ENCODE measurements at regions not wholly inside any gene's neighbourhood (a gene's known extent, or its start where the extent isn't known, plus 50 kb on each side); places are given as distances from the start of the nearest gene placed in this dataset.

DNA sequence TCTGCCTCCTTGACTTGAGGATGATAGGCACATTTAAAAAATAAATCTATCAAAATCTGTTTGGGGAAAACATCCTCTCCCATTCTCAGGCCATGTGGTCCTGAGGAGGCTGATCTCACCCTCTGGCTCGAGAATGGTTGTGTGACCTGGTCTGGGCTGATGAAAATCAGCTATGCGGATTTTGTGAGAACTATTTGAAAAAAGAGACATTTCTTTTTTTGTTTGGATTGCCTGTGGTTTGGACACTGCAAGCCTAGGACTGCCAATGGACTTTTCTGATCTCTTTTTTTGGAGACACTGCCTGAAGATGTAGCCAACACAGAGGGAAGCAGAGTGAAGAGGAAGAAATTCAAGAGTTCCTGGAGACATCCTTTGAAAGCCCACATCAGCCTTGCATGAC, 145.9 kb downstream of the HS3ST3B1 start:
- no peak overlapping the region for H3K4me3 ChIP-seq (ENCODE audit: low read depth, low read length)
- TF ChIP-seq, protein P1, sequence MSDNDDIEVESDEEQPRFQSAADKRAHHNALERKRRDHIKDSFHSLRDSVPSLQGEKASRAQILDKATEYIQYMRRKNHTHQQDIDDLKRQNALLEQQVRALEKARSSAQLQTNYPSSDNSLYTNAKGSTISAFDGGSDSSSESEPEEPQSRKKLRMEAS (IDR thresholded peaks at IDR 0.05; ENCODE audit: low read depth, low read length), result no peak
- TF ChIP-seq MYC (IDR thresholded peaks at IDR 0.05; ENCODE audit: low read depth, low read length) (no peak), POLR2A (IDR thresholded peaks at IDR 0.05; ENCODE audit: extremely low read depth, insufficient read length) (no peak)
- TF ChIP-seq, protein P2, sequence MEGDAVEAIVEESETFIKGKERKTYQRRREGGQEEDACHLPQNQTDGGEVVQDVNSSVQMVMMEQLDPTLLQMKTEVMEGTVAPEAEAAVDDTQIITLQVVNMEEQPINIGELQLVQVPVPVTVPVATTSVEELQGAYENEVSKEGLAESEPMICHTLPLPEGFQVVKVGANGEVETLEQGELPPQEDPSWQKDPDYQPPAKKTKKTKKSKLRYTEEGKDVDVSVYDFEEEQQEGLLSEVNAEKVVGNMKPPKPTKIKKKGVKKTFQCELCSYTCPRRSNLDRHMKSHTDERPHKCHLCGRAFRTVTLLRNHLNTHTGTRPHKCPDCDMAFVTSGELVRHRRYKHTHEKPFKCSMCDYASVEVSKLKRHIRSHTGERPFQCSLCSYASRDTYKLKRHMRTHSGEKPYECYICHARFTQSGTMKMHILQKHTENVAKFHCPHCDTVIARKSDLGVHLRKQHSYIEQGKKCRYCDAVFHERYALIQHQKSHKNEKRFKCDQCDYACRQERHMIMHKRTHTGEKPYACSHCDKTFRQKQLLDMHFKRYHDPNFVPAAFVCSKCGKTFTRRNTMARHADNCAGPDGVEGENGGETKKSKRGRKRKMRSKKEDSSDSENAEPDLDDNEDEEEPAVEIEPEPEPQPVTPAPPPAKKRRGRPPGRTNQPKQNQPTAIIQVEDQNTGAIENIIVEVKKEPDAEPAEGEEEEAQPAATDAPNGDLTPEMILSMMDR (IDR thresholded peaks at IDR 0.05; ENCODE audit: low read depth, low read length), result no peak
- DNase-seq (ENCODE audit: low read depth), result no peak

DNA sequence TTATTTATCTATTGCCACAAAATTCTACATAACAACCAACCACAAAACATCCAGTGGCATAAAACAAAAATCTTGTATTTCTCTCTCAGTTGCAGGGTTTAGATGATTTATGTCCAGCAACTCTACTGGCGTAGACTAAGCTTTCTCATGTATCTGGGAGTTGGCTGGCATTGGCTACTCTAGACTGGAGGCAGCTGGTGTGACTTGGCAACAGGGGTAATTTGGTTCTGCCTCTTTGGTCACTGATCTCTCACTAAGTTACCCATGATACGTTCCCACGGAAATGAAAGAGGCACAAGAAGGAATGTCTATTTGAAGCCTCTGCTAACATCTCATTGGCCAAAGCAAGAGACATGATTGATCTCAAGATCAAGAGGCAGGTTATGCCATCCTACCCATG, 144.0 kb downstream of the HS3ST3B1 start:
- no peak for DNase-seq (ENCODE audit: low read depth)
- no peak for TF ChIP-seq MYC (IDR thresholded peaks at IDR 0.05; ENCODE audit: low read depth, low read length)
- TF ChIP-seq, protein P2 (IDR thresholded peaks at IDR 0.05; ENCODE audit: low read depth, low read length), result no peak
- TF ChIP-seq, protein P1 (IDR thresholded peaks at IDR 0.05; ENCODE audit: low read depth, low read length), result no peak
- no peak for TF ChIP-seq POLR2A (IDR thresholded peaks at IDR 0.05; ENCODE audit: extremely low read depth, insufficient read length)
- H3K4me3 ChIP-seq (ENCODE audit: low read depth, low read length), result no peak overlapping the region

DNA sequence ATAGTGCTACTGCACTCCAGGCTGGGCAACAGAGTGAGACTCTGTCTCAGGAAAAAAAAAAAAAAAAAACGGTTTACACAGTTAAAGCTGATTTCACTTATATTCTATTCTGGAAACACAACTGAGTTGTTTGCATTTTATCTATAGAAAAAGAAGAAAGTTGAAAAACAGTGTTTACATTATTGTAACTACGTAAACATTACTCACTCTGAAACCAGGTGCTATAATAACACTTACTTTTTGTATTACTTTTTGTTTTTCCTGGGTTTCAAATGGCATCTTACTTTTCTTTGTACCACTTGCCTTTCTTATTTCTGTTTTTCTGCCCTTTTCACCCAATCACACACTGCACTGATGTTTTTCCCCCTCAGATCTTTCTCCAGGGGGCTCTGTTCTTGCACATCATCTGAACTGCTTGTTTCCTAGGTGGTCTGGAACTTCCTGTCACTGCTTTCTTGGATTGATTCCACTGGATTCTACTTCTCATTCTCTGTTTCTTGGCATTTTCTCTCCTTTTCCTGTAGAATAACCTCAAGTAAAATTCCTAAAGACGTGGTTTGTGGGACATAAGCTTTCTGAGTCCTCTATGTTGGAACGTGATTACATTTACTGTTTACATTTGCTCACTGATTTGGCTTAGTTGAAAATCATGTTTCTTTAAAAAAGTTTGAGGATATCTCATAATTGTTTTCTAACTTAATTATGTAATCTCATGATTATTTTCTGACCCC, 142.1 kb downstream of the HS3ST3B1 start:
- no peak overlapping the region for H3K4me3 ChIP-seq (ENCODE audit: low read depth, low read length)
- no peak for DNase-seq (ENCODE audit: low read depth)
- TF ChIP-seq, protein P1 (IDR thresholded peaks at IDR 0.05; ENCODE audit: low read depth, low read length), result no peak
- no peak for TF ChIP-seq MYC (IDR thresholded peaks at IDR 0.05; ENCODE audit: low read depth, low read length)
- no peak for TF ChIP-seq POLR2A (IDR thresholded peaks at IDR 0.05; ENCODE audit: extremely low read depth, insufficient read length)
- TF ChIP-seq, protein P2 (IDR thresholded peaks at IDR 0.05; ENCODE audit: low read depth, low read length), result no peak

DNA sequence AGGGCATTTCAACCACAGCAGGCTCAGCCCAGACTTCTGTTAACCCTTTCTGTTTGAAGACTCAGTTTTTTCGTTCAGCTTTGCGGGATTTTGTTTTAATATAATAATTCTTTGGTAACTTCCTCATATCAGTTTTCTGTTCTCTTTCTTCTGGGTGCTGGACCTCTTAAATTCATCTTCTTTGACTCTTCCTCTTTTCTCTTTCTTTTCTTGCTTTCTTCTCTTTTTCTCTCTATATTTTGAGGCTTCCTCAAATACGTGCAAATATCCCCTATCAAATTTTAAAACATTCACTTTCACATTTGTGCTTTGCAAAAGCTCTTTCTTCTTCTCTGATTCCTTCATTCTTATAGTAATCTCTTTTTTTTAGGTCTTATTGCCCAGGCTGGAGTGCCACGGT, 136.3 kb downstream of the HS3ST3B1 start:
- no peak overlapping the region for H3K4me3 ChIP-seq (ENCODE audit: low read depth, low read length)
- TF ChIP-seq, protein P2 (IDR thresholded peaks at IDR 0.05; ENCODE audit: low read depth, low read length), result no peak
- TF ChIP-seq MYC (IDR thresholded peaks at IDR 0.05; ENCODE audit: low read depth, low read length), result no peak
- TF ChIP-seq, protein P1 (IDR thresholded peaks at IDR 0.05; ENCODE audit: low read depth, low read length), result no peak
- TF ChIP-seq POLR2A (IDR thresholded peaks at IDR 0.05; ENCODE audit: extremely low read depth, insufficient read length), result no peak
- DNase-seq (ENCODE audit: low read depth), result no peak

DNA sequence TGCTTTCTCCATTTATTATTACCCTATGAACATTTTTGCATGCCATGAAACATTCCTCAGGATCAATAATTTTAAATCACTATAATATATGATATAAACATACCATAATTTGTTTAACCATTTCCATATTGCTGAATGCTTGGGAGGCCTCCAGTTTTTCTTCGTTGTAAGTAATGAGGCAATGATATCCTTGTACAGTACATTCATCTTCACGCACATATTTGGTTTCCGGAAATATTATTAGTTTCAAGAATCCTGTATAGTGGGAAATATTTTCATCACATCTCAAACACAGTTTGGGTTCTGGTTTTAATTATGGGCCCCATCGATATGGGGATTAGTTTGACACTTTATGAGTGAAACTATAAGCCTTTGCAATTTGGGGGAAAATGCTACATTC, 135.4 kb downstream of the HS3ST3B1 start:
- no peak for TF ChIP-seq MYC (IDR thresholded peaks at IDR 0.05; ENCODE audit: low read depth, low read length)
- TF ChIP-seq, protein P2 (IDR thresholded peaks at IDR 0.05; ENCODE audit: low read depth, low read length), result no peak
- TF ChIP-seq, protein P1 (IDR thresholded peaks at IDR 0.05; ENCODE audit: low read depth, low read length), result no peak
- H3K4me3 ChIP-seq (ENCODE audit: low read depth, low read length), result no peak overlapping the region
- no peak for DNase-seq (ENCODE audit: low read depth)

Data from NB4 (cell line).